GM12878 (cell line): ENCODE measurements at regions not wholly inside any gene's neighbourhood (a gene's known extent, or its start where the extent isn't known, plus 50 kb on each side); places are given as distances from the start of the nearest gene placed in this dataset.

Experiments used
- ATAC-seq: fragments of 200-7000 bp; cut with Tn5 transposase; 3 replicates; pipeline ENCODE4 v1.9.1; 2020; ENCODE audit warnings: mild to moderate bottlenecking, moderate library complexity
- BruUV-seq: library from RNA; stranded (reverse); fragments of 400-500 nt; replicated peaks from 2 replicates; lab custom pipeline; 2021; lab: Mats Ljungman, UMichigan
- CTCF ChIA-PET: fragments of 300-600 bp; sonication (Branson Sonifier 250); formaldehyde crosslinking; extraction: SDS; loops from one replicate; lab custom pipeline; 2021; ENCODE audit warnings: inconsistent platforms; lab: Yijun Ruan, JAX
- POLR2A ChIA-PET: fragments of 350-600 bp; formaldehyde crosslinking; extraction: SDS; loops from one replicate; lab custom pipeline; 2021; ENCODE audit warnings: inconsistent platforms; lab: Charles Lee
- RAD21 ChIA-PET: fragments of 300-600 bp; sonication (Branson Sonifier 250); formaldehyde crosslinking; loops from one replicate; lab custom pipeline; 2023; ENCODE audit warnings: antibody characterized with exemption; ENCODE audit not compliant: unreplicated experiment; lab: Charles Lee
- SMC1A ChIA-PET: fragments of 300-600 bp; sonication (Branson Sonifier 250); formaldehyde crosslinking; loops from one replicate; lab custom pipeline; 2023; ENCODE audit not compliant: unreplicated experiment, uncharacterized antibody; lab: Charles Lee
- DNase-seq: peaks from one replicate; pipeline ENCODE4 v3.0.0-alpha.2; 2011; ENCODE audit warnings: low read depth, low spot score
- FAIRE-seq: peaks from 3 replicates; lab custom pipeline; 2011; peaks lifted over from hg19 to GRCh38; lab: Jason Lieb, UNC
- H2AFZ ChIP-seq: 2 replicates; pipeline ENCODE4 v1.6.0; 2011; ENCODE audit warnings: low read depth, low read length, control low read depth; ENCODE audit not compliant: control insufficient read depth
- H3K27ac ChIP-seq: 2 replicates; pipeline ENCODE4 v1.5.1; 2011; ENCODE audit warnings: control low read depth; ENCODE audit not compliant: control insufficient read depth, insufficient read depth
- H3K27me3 ChIP-seq, 2 experiments: replicated peaks in 1 of 2; 2 replicates each; pipeline versions ENCODE4 v1.6.0 to v1.6.1; 2011; ENCODE audit warnings: low read length in 1 of 2; ENCODE audit not compliant: control insufficient read depth in 2 of 2, insufficient read depth in 2 of 2
- H3K36me3 ChIP-seq, 2 experiments: 2 replicates each; pipeline ENCODE4 v1.5.1; 2011; ENCODE audit warnings: low read length in 1 of 2; ENCODE audit not compliant: control insufficient read depth in 2 of 2, insufficient read depth in 2 of 2
- H3K4me1 ChIP-seq: 2 replicates; pipeline ENCODE4 v1.6.1; 2011; ENCODE audit warnings: mild to moderate bottlenecking, low read length, moderate library complexity, mixed read lengths; ENCODE audit not compliant: control insufficient read depth, insufficient read depth
- H3K4me2 ChIP-seq: 2 replicates; pipeline ENCODE4 v1.6.0; 2011; ENCODE audit warnings: control low read depth; ENCODE audit not compliant: control insufficient read depth, insufficient read depth
- H3K4me3 ChIP-seq: fragments of 200-600 bp; sonication (generic); 2 replicates; pipeline ENCODE4 v1.5.1; 2016
- H3K79me2 ChIP-seq: 2 replicates; pipeline ENCODE4 v1.6.0; 2011; ENCODE audit warnings: low read length; ENCODE audit not compliant: control insufficient read depth, insufficient read depth
- H3K9ac ChIP-seq: 2 replicates; pipeline ENCODE4 v1.8.0; 2011; ENCODE audit warnings: low read length, control low read depth, mixed read lengths; ENCODE audit not compliant: control insufficient read depth, insufficient read depth
- H3K9me3 ChIP-seq: replicated peaks from 3 replicates; pipeline ENCODE4 v1.5.1; 2011; ENCODE audit warnings: mild to moderate bottlenecking, low read length; ENCODE audit not compliant: control insufficient read depth, insufficient read depth
- H4K20me1 ChIP-seq: 2 replicates; pipeline ENCODE4 v1.6.0; 2011; ENCODE audit not compliant: control insufficient read depth, insufficient read depth
- CBFB ChIP-seq: IDR thresholded peaks from 2 replicates; pipeline ENCODE4 v1.6.1; 2016; ENCODE audit warnings: antibody characterized with exemption, low read depth
- NFXL1 ChIP-seq: fragments of 450-650 bp; IDR thresholded peaks from 2 replicates; pipeline ENCODE4 v1.6.1; 2017; ENCODE audit warnings: antibody characterized with exemption, mild to moderate bottlenecking, borderline replicate concordance
- YY1 ChIP-seq: IDR thresholded peaks from 2 replicates; pipeline ENCODE4 v1.6.1; 2011; ENCODE audit warnings: low read depth, mild to moderate bottlenecking, low read length
- ZNF217 ChIP-seq: fragments of 450-650 bp; IDR thresholded peaks from 2 replicates; pipeline ENCODE4 v1.6.1; 2017; ENCODE audit warnings: antibody characterized with exemption, mild to moderate bottlenecking
- WGBS: methylation state at CpG from one replicate; pipeline ENCODE4 v1.1.6; 2016; ENCODE audit warnings: low lambda C conversion rate; ENCODE audit not compliant: insufficient replicate concordance, insufficient coverage; ENCODE audit errors: missing lambda C conversion rate; 5-methylcytosine and 5-hydroxymethylcytosine counted together
- in situ Hi-C: fragments of 300-500 bp; cut with MboI; formaldehyde crosslinking; loops from 9 replicates; pipeline ENCODE4 v1.14.3; 2018; ENCODE audit warnings: mixed read lengths
- intact Hi-C: fragments of 100-400 bp; cut with micrococcal nuclease; formaldehyde crosslinking; loops from one replicate; pipeline ENCODE4 v1.14.2; 2022; ENCODE audit not compliant: unreplicated experiment

DNA sequence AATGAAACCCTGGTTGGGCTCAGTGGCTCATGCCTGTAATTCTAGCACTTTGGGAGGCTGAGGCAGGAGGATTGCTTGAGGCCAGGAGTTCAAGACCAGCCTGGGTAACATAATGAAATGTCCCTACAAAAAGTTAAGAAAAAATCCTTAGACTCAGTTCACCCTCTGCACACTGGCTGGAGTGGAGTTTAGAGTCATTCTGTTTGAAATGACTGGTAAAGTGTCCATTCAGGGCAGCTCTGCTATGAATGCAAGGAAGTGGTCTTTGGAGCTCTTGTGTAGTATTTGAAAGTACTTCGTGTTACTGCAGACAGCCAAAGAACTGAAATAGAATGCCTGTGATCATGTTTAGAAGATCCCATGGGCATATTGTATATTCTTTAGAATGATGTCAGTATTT, 466.5 kb downstream of the PCNX1 start:
- ATAC-seq, result no peak; the same call in 2 of the 3 replicates
- intact Hi-C loops, result no loop called here

GRCh38 chr14:71374989-71375388, 467.7 kb downstream of the PCNX1 start:
- FAIRE-seq (no peak), ATAC-seq (no peak), DNase-seq (no peak)
- no peak overlapping the region for H2AFZ ChIP-seq
- no peaks in the 10 kb centered on the region for H4K20me1 ChIP-seq
- H3K4me1 ChIP-seq, result peaks cover 6% of the 10 kb centered on the region; the same call in 1 of the 2 replicates
- H3K4me3 ChIP-seq, result no peak overlapping the region
- peak; percentile 63 for TF ChIP-seq YY1
- no peak for TF ChIP-seq NFXL1
- in situ Hi-C loops, result no loop called here
- peaks cover 60% of the 10 kb centered on the region for H3K79me2 ChIP-seq
- no peaks in the 10 kb centered on the region for H3K27me3 ChIP-seq
- SMC1A ChIA-PET, result interaction anchor here (1.0 to 1.4 kb wide), 3 partner anchors 9 to 171 kb away, joined by 3 to 6 read pairs (median 4); no protein-coding TSS in a partner anchor
- H3K27ac ChIP-seq, result no peak overlapping the region
- peaks cover 3% of the 10 kb centered on the region for H3K9me3 ChIP-seq
- CTCF ChIA-PET, result interaction anchor here (1.3 kb wide), 1 partner anchor 18 kb away, joined by 4 read pairs; no protein-coding TSS in a partner anchor
- no peaks in the 10 kb centered on the region for H3K36me3 ChIP-seq
- RAD21 ChIA-PET, result no interaction called here
- no peak overlapping the region for H3K4me2 ChIP-seq
- WGBS, result 100% methylated on average over 1 of the region's 1 CpG
- no TSS peak for BruUV-seq
- intact Hi-C loops, result no loop called here
- H3K9ac ChIP-seq, result no peak overlapping the region
- POLR2A ChIA-PET, result no interaction called here

More for the DNA sequence above, 466.5 kb downstream of the PCNX1 start:
- ChIA-PET CTCF (no interaction called here), RAD21 (no interaction called here), SMC1A (interaction anchor here (0.6 to 1.0 kb wide), 2 partner anchors 22 to 30 kb away, joined by 3 read pairs; no protein-coding TSS in a partner anchor), POLR2A (interaction anchor here (0.6 to 1.2 kb wide), 5 partner anchors 30 to 222 kb away, joined by 3 to 6 read pairs (median 5); no protein-coding TSS in a partner anchor)
- peaks cover 6% of the 10 kb centered on the region; the same call in 1 of the 2 replicates for H3K4me1 ChIP-seq
- no peaks in the 10 kb centered on the region for H3K36me3 ChIP-seq
- DNase-seq, result no peak
- H3K9ac ChIP-seq, result no peak overlapping the region
- WGBS, result 39% methylated on average over 1 of the region's 1 CpG
- in situ Hi-C loops, result no loop called here
- no peak overlapping the region for H2AFZ ChIP-seq
- H3K27me3 ChIP-seq, result no peaks in the 10 kb centered on the region
- no TSS peak for BruUV-seq
- H3K27ac ChIP-seq, result no peak overlapping the region
- H4K20me1 ChIP-seq, result no peaks in the 10 kb centered on the region
- no peak for FAIRE-seq
- peaks cover 51% of the 10 kb centered on the region for H3K79me2 ChIP-seq
- H3K4me2 ChIP-seq, result no peak overlapping the region
- no peak overlapping the region for H3K4me3 ChIP-seq
- peaks cover 3% of the 10 kb centered on the region; the same call in 2 of the 3 replicates for H3K9me3 ChIP-seq
- TF ChIP-seq ZNF217 (0 out of 2 replicates have a peak, but pooled peaks have one; percentile 35), CBFB (no peak)
